SK-N-MC (cell line): ENCODE measurements at regions not wholly inside any gene's neighbourhood (a gene's known extent, or its start where the extent isn't known, plus 50 kb on each side); places are given as distances from the start of the nearest gene placed in this dataset.

Experiments
- DNase-seq: peaks from one replicate; pipeline ENCODE4 v3.0.0-alpha.2; 2011; ENCODE audit warnings: low read depth, low spot score
- H3K27ac ChIP-seq: fragments of 200-600 bp; sonication (generic); 2 replicates; pipeline ENCODE4 v1.5.1; 2016; ENCODE audit warnings: mixed run types
- H3K36me3 ChIP-seq: fragments of 200-600 bp; sonication (generic); 2 replicates; pipeline ENCODE4 v1.6.1; 2017; ENCODE audit warnings: antibody characterized with exemption, low read length, mixed read lengths; ENCODE audit not compliant: insufficient read depth
- H3K4me3 ChIP-seq: fragments of 200-600 bp; sonication (generic); 2 replicates; pipeline ENCODE4 v1.5.1; 2016
- H3K9ac ChIP-seq: fragments of 200-600 bp; sonication (generic); 2 replicates; pipeline ENCODE4 v1.8.0; 2017; ENCODE audit warnings: mixed run types, mixed read lengths; ENCODE audit not compliant: insufficient read length
- H3K9me3 ChIP-seq: fragments of 200-600 bp; sonication (generic); 2 replicates; pipeline ENCODE4 v1.6.1; 2017; ENCODE audit warnings: low read depth, mild to moderate bottlenecking, antibody characterized with exemption, low read length, moderate library complexity, mixed read lengths
- EZH2 ChIP-seq: fragments of 200-600 bp; sonication (generic); IDR thresholded peaks from one replicate; pipeline ENCODE4 v1.6.1; 2017; ENCODE audit warnings: antibody characterized with exemption
- FOXP2 ChIP-seq: optimal IDR thresholded peaks from 2 replicates; pipeline ENCODE3; 2011; ENCODE audit warnings: mild to moderate bottlenecking, moderate library complexity; ENCODE audit not compliant: insufficient read depth; ENCODE audit errors: extremely low read length, control extremely low read depth
- POLR2AphosphoS5 ChIP-seq: IDR thresholded peaks from 2 replicates; pipeline ENCODE4 v1.6.1; 2012; ENCODE audit warnings: mild to moderate bottlenecking, low read depth, low read length, borderline replicate concordance

DNA sequence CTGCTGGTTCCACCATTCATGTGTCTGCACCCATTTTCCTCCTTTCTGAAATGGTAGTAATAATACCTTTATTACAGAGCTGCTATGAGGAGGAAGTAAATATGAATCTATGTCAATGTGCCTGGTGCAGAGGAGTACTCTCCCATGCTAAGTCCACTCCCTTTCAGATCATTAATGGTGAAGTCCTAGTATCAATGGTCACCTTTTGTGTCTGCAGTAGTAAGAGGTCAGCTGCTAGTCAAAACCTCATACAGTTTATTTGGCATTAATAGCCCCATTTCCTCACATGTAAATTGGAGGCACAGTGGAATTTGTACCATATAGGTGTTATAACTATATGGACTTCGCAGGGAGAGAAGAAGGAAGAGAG lies 581.0 kb downstream of the REEP3 start:
- Histone ChIP-seq H3K9me3 (no peaks in the 10 kb centered on the region), H3K9ac (no peak overlapping the region), H3K36me3 (no peaks in the 10 kb centered on the region), H3K4me3 (no peak overlapping the region), H3K27ac (no peak overlapping the region)
- TF ChIP-seq EZH2 (no peak), FOXP2 (no peak), POLR2AphosphoS5 (no peak)
- no peak for DNase-seq

GRCh38 chr10:64102916-64103315 lies 581.7 kb downstream of the REEP3 start:
- Histone ChIP-seq H3K36me3 (no peaks in the 10 kb centered on the region), H3K4me3 (no peak overlapping the region), H3K9ac (no peak overlapping the region), H3K9me3 (no peaks in the 10 kb centered on the region), H3K27ac (no peak overlapping the region)
- no peak for TF ChIP-seq FOXP2
- DNase-seq, result no peak

GRCh38 chr10:64103750-64104470 lies 582.7 kb downstream of the REEP3 start:
- no peak overlapping the region for H3K27ac ChIP-seq

GRCh38 chr10:64109926-64110495 lies 588.8 kb downstream of the REEP3 start:
- Histone ChIP-seq H3K27ac (no peak overlapping the region), H3K9ac (no peak overlapping the region), H3K4me3 (no peak overlapping the region), H3K9me3 (no peaks in the 10 kb centered on the region), H3K36me3 (no peaks in the 10 kb centered on the region)
- TF ChIP-seq EZH2 (no peak), FOXP2 (no peak), POLR2AphosphoS5 (no peak)
- DNase-seq, result no peak

More at GRCh38 chr10:64103750-64104470, 582.7 kb downstream of the REEP3 start:
- H3K4me3 ChIP-seq, result no peak overlapping the region
- TF ChIP-seq FOXP2 (no peak), EZH2 (no peak), POLR2AphosphoS5 (no peak)
- no peak overlapping the region for H3K9ac ChIP-seq
- DNase-seq, result no peak
- no peaks in the 10 kb centered on the region for H3K36me3 ChIP-seq
- no peaks in the 10 kb centered on the region for H3K9me3 ChIP-seq

GRCh38 chr10:64112701-64113355 lies 591.6 kb downstream of the REEP3 start:
- Histone ChIP-seq H3K36me3 (no peaks in the 10 kb centered on the region), H3K27ac (no peak overlapping the region), H3K9ac (no peak overlapping the region), H3K4me3 (no peak overlapping the region), H3K9me3 (no peaks in the 10 kb centered on the region)
- DNase-seq, result no peak
- TF ChIP-seq POLR2AphosphoS5 (no peak), FOXP2 (no peak), EZH2 (no peak)

- Histone ChIP-seq H3K36me3 (no peaks in the 10 kb centered on the region), H3K27ac (no peak overlapping the region), H3K9me3 (no peaks in the 10 kb centered on the region), H3K4me3 (no peak overlapping the region), H3K9ac (no peak overlapping the region)
- no peak for DNase-seq
- TF ChIP-seq POLR2AphosphoS5, result no peak
- TF ChIP-seq EZH2, result no peak
- no peak for TF ChIP-seq FOXP2
These were observed 592.2 kb downstream of the REEP3 start for GRCh38 chr10:64113375-64113774.

DNA sequence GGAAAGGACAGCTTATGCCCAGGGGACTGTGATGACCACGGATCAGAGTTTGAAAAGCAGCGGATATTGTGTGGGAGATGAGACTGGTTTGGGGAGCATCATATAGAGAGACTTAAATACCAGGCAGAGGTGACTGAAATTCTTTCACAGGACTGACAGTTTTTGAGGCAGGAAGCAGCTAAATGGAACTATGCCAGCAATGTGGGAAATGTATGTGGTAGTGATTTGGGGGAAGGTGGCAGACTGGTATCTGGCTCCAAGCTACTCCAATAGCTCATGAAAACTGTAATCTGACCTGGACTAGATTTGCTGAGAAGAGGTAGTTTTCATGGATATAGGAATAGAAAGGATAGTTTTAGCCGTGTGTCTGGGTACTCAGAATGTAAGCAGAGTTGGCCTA lies 592.6 kb downstream of the REEP3 start:
- H3K9me3 ChIP-seq, result no peaks in the 10 kb centered on the region
- no peak overlapping the region for H3K4me3 ChIP-seq
- TF ChIP-seq EZH2, result no peak
- no peak for TF ChIP-seq POLR2AphosphoS5
- TF ChIP-seq FOXP2, result no peak
- no peaks in the 10 kb centered on the region for H3K36me3 ChIP-seq
- no peak overlapping the region for H3K9ac ChIP-seq
- DNase-seq, result no peak
- H3K27ac ChIP-seq, result no peak overlapping the region

DNA sequence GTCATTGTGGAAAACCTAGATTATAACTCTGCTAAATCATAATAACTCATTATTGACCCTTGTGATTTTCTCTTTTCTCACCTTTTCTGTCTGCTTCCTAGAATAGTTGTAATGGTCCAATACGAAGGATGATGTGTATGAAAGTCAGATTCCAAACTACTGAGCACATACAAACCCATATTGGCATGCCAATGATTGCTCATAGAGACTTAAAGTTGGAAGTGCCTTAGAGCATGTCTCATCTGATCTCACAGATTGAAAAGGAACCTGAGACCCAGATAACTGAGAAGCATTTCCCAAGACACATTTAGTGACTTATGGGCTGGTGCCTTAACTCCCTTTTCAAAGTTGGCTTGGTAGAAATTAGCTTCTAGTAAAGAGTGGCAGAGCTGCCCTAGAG lies 594.3 kb downstream of the REEP3 start:
- Histone ChIP-seq H3K36me3 (no peaks in the 10 kb centered on the region), H3K9me3 (no peaks in the 10 kb centered on the region), H3K4me3 (no peak overlapping the region), H3K27ac (no peak overlapping the region), H3K9ac (no peak overlapping the region)
- no peak for DNase-seq
- TF ChIP-seq POLR2AphosphoS5, result no peak
- TF ChIP-seq EZH2, result no peak
- TF ChIP-seq FOXP2, result no peak
